Activated naive CD8-positive, alpha-beta T cell treated with anti-CD3 and anti-CD28 coated beads for 36 hours (primary cell): ENCODE measurements at regions not wholly inside any gene's neighbourhood (a gene's known extent, or its start where the extent isn't known, plus 50 kb on each side); places are given as distances from the start of the nearest gene placed in this dataset.
"Not testable (repeated sequence)": the region's sequence is repeated elsewhere in the genome, so short reads cannot be mapped to it uniquely, and the experiment has no call there.

ENCODE experiments used
- DNase-seq: peaks from one replicate; pipeline ENCODE4 v3.0.0; 2021
- H3K27ac Mint-ChIP-seq: one replicate; pipeline ENCODE4 v1.8.0; 2022; ENCODE audit warnings: mild to moderate bottlenecking, moderate library complexity, mixed read lengths
- H3K27me3 Mint-ChIP-seq: one replicate; pipeline ENCODE4 v1.8.0; 2022; ENCODE audit warnings: mild to moderate bottlenecking, mixed read lengths
- H3K36me3 Mint-ChIP-seq: one replicate; pipeline ENCODE4 v1.8.0; 2021; ENCODE audit warnings: mild to moderate bottlenecking, mixed read lengths
- H3K4me1 Mint-ChIP-seq: one replicate; pipeline ENCODE4 v1.8.0; 2021; ENCODE audit warnings: mixed read lengths
- H3K4me3 Mint-ChIP-seq: one replicate; pipeline ENCODE4 v1.8.0; 2022; ENCODE audit warnings: mild to moderate bottlenecking, moderate library complexity, mixed read lengths
- H3K9me3 Mint-ChIP-seq: one replicate; pipeline ENCODE4 v1.8.0; 2022; ENCODE audit warnings: mixed read lengths

DNA sequence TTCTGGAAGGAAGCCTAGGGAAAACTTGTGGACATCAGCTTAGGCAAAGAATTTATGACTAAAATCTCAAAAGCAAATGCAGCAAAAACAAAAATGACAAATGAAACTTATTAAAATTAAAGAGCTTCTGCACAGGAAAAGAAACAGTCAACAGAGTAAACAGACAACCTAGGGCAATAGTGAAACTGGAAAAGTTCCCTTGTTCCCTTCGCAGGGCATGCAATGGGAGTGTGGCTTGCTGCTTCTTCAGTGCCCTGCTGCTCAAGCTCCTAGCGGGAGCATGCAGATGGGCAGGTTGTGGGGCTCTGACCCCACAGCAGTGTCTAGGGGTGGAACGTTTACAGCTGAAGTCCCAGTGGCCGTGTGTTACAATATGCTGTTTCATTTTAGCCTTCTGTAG is 1797.4 kb downstream of the NCAM2 start:
- no peak overlapping the region for H3K4me3 Mint-ChIP-seq
- no peak for DNase-seq
- no peak overlapping the region for H3K27ac Mint-ChIP-seq
- no peaks in the 10 kb centered on the region for H3K36me3 Mint-ChIP-seq
- no peaks in the 10 kb centered on the region for H3K27me3 Mint-ChIP-seq
- no peaks in the 10 kb centered on the region for H3K4me1 Mint-ChIP-seq
- no peaks in the 10 kb centered on the region for H3K9me3 Mint-ChIP-seq

DNA sequence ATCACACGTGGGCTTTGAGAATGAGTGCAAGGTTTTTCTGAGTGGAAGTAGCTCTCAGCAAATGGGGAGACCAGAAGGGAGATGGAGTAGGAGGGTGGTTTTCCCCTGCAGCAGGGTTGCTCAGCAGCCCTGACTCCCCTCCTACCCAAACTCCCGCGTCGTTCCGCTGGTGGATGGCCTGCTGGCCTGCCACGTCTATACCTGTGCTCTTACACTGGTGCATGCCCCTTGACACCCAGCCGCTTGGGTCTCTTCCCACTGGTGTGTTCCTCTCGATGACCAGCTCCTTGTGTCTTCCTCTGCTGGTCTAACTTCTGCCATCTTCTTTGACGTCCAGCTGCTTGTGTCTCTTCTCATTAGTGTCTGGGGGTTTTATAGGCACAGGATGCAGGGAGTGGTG is 1797.9 kb downstream of the NCAM2 start:
- Mint-ChIP-seq H3K27ac (no peak overlapping the region), H3K4me1 (no peaks in the 10 kb centered on the region), H3K36me3 (no peaks in the 10 kb centered on the region), H3K9me3 (no peaks in the 10 kb centered on the region), H3K4me3 (no peak overlapping the region), H3K27me3 (no peaks in the 10 kb centered on the region)
- DNase-seq: no peak

DNA sequence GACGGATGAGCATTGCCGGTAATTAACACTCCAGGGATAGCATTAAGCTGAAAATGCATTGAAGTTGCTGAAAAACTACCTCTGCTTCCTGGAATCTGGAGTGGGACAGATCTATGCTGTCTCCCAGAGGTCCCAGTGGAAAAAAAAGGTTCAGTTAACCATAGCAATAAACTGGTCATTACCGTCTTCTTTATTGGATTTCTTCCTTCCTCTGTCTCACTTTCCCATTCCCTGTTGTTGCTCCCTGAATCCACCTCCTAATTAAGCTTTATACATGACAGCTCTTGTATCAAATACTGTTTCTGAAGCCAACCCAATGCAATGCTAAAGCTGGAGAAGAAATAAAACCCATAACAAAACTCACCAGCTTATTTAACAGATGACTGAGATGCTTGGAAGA is 1805.9 kb downstream of the NCAM2 start:
- Mint-ChIP-seq H3K4me3 (no peak overlapping the region), H3K36me3 (no peaks in the 10 kb centered on the region), H3K27ac (no peak overlapping the region), H3K27me3 (peaks cover 3% of the 10 kb centered on the region), H3K9me3 (no peaks in the 10 kb centered on the region), H3K4me1 (no peaks in the 10 kb centered on the region)
- no peak for DNase-seq

DNA sequence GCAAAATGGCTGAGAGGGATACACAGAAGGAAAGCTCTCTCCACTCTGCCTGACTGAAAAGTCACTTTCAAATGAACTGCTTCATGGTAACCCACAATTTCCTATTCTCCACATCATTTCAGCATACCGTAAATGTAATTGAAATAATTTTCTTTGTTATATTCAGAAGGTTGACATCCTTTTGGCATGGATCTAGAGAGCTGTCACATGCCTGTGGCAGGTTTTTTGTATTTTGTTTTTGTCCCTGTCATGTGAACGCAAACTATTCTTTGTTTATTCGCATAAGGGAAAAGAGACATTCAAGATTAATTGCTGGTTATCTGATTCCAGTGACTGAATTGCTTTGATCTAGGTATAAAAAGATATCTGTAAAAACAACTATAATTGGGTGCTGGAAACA is 1808.1 kb downstream of the NCAM2 start:
- Mint-ChIP-seq H3K4me1 (no peaks in the 10 kb centered on the region), H3K27ac (no peak overlapping the region), H3K4me3 (no peak overlapping the region), H3K36me3 (no peaks in the 10 kb centered on the region), H3K27me3 (peaks cover 3% of the 10 kb centered on the region), H3K9me3 (no peaks in the 10 kb centered on the region)
- no peak for DNase-seq

DNA sequence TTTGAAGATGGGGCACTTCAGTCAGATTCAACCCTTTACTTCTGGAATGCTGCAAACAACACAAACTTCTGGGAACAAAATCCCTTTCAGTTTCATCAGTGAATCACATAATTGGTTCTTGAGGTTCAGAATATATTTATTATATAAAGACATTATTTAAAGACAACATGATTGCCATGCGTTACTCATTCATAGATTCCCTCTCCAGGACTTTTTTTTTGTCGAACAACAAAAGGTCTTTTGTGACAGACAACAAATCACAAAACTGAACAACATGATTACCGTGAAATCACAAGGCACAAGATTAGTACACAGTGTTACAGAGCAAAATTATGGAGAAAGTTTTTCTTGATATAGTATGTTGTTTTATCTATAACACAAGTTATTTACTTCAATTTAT is 1815.0 kb downstream of the NCAM2 start:
- H3K27ac Mint-ChIP-seq: no peak overlapping the region
- no peak overlapping the region for H3K4me3 Mint-ChIP-seq
- no peaks in the 10 kb centered on the region for H3K9me3 Mint-ChIP-seq
- DNase-seq: no peak
- peaks cover 3% of the 10 kb centered on the region for H3K27me3 Mint-ChIP-seq
- no peaks in the 10 kb centered on the region for H3K36me3 Mint-ChIP-seq
- no peaks in the 10 kb centered on the region for H3K4me1 Mint-ChIP-seq

DNA sequence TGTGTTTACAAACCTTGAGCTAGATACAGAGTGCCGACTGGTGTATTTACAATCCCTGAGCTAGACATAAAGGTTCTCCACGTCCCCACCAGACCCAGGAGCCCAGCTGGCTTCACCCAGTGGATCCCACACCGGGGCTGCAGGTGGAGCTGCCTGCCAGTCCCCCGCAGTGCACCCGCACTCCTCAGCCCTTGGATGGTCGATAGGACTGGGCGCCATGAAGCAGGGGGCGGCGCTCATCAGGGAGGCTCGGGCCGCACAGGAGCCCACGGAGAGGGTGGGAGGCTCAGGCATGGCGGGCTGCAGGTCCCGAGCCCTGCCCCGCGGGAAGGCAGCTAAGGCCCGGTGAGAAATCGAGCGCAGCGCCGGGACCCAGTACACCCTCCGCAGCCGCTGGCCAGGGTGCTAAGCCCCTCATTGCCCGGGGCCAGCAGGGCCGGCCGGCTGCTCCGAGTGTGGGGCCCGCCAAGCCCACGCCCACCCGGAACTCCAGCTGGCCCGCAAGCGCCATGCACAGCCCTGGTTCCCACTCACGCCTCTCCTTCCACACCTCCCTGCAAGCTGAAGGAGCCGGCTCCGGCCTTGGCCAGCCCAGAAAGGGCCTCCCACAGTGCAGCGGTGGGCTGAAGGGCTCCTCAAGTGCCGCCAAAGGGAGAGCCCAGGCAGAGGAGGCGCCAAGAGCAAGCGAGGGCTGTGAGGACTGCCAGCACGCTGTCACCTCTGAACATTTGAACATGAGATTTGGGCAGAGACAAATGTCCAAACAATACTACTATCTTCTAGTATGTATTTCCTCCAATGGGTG is 1820.7 kb downstream of the NCAM2 start:
- not testable (repeated sequence) for DNase-seq, H3K4me1 Mint-ChIP-seq, H3K27ac Mint-ChIP-seq, H3K36me3 Mint-ChIP-seq, H3K27me3 Mint-ChIP-seq, H3K4me3 Mint-ChIP-seq, H3K9me3 Mint-ChIP-seq

DNA sequence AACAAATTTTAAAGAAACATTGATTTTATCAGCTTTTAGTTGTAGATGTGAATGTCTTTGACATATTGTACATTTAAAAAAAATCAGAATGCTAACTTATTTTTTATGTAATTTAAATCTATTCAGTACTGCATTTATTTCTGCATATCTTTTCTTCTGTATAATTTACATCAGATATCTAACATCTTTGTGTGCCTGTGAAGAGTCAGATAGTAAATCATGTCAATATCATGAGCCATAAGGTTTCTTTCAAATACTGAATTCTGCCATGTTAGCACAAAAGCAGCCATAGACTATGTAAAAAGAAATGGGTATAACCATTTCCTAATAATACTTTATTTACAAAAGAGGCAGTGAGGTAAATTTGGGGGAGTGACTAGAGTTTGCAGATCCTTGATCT is 1829.2 kb downstream of the NCAM2 start:
- peaks cover 14% of the 10 kb centered on the region for H3K9me3 Mint-ChIP-seq
- no peak overlapping the region for H3K27ac Mint-ChIP-seq
- no peak overlapping the region for H3K4me3 Mint-ChIP-seq
- H3K4me1 Mint-ChIP-seq: no peaks in the 10 kb centered on the region
- H3K27me3 Mint-ChIP-seq: no peaks in the 10 kb centered on the region
- H3K36me3 Mint-ChIP-seq: no peaks in the 10 kb centered on the region
- DNase-seq: no peak

DNA sequence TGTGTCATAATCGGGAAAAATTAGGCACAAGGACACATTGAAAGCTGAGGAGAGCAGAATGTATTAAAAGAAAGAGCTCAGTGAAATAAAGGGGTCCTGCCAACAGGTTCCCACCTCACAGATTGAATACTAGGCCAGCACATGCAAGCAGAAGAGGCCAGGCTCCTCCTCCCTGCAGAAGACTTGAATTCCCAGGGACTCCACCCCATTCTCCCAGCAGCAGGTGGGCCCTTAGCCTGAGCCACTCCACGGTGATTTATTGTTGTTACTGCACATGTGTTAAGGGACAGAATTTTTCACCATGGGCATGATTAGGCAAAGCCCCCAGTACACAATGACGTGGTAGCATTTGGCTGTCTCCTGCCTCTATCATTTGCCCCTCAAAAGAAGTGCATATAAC is 1844.7 kb downstream of the NCAM2 start:
- H3K9me3 Mint-ChIP-seq: peaks cover 6% of the 10 kb centered on the region
- DNase-seq: no peak
- H3K27ac Mint-ChIP-seq: no peak overlapping the region
- H3K4me3 Mint-ChIP-seq: no peak overlapping the region
- H3K27me3 Mint-ChIP-seq: no peaks in the 10 kb centered on the region
- H3K36me3 Mint-ChIP-seq: no peaks in the 10 kb centered on the region
- H3K4me1 Mint-ChIP-seq: no peaks in the 10 kb centered on the region

DNA sequence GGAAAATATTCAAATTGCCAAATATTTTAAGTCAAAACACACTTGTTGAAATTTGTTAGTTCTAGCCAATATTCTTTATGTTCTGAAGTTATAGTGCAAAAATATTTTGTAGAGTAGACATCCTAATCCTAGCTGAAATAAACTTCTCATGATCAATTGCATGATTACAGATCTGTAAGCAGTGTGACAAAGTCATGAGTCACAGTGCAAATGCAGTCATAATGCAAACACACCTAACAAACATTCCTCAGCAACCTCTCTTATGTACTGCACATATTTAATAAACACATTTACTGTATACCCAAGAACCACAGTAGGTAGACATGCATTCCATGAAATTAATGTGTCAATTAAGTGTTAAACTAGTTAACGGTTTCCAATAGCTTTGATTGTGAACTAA is 1857.4 kb downstream of the NCAM2 start:
- Mint-ChIP-seq H3K36me3 (no peaks in the 10 kb centered on the region), H3K27me3 (no peaks in the 10 kb centered on the region), H3K4me3 (no peak overlapping the region), H3K4me1 (no peaks in the 10 kb centered on the region), H3K27ac (no peak overlapping the region), H3K9me3 (no peaks in the 10 kb centered on the region)
- no peak for DNase-seq

DNA sequence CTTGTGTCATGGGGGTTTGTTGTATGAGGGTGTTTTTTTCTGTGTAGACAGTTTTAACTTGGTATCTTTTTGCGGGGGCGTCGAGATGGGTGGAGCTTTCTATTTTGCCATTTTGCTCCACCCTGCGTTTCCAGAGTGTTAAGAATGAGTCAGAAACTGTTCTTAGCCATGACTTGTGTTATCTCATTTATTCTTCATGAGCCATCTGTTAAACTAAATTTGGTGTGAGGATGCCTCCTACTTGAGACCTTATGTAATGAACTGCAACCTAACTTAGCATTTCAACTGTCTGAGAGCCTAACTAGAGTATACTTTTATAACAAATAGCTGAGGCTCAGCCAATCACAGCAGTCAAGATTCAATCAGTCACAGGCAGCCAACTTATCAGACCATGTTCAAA is 1873.5 kb downstream of the NCAM2 start:
- H3K27ac Mint-ChIP-seq: no peak overlapping the region
- H3K27me3 Mint-ChIP-seq: no peaks in the 10 kb centered on the region
- H3K36me3 Mint-ChIP-seq: no peaks in the 10 kb centered on the region
- H3K4me1 Mint-ChIP-seq: no peaks in the 10 kb centered on the region
- no peak for DNase-seq
- H3K4me3 Mint-ChIP-seq: no peak overlapping the region
- H3K9me3 Mint-ChIP-seq: no peaks in the 10 kb centered on the region

DNA sequence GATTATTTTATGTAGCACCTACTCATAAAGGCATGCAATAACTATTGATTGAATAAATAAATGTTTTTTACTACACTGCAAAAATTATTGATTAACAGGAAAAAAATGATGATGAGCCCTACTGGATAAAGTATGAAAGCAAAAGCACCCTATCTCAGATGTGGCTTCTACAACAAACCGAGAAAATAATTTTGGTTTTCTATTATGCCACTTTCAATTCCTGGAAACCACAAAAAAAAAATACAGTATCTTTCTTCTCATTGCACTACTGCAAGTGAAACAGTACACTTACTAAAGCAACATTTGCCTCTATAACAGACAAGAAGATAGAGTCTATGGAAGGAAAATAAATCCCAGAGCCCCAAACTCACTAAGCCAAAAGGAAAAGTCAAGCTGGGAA is 1882.4 kb downstream of the NCAM2 start:
- H3K36me3 Mint-ChIP-seq: no peaks in the 10 kb centered on the region
- no peaks in the 10 kb centered on the region for H3K27me3 Mint-ChIP-seq
- no peaks in the 10 kb centered on the region for H3K4me1 Mint-ChIP-seq
- H3K9me3 Mint-ChIP-seq: no peaks in the 10 kb centered on the region
- no peak for DNase-seq
- no peak overlapping the region for H3K4me3 Mint-ChIP-seq
- no peak overlapping the region for H3K27ac Mint-ChIP-seq

DNA sequence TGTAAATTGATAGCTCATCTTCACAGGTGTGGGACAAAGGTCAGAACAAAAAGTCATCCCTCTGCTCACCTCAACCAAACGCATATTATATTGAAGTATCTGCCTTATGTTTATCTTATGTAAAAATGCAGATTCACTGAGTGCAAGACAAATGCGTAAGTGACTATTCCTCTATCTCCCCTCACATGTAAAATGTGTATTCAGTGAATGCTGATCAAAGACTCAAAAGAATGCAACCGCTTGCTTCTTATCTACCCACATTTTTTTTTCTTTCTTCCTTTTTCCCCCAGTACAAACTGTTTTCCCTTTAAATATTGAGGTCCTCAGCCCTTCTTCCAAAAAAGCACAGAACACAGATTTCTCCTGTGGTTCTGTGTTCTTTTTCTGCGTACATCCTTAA is 1882.9 kb downstream of the NCAM2 start:
- no peak overlapping the region for H3K27ac Mint-ChIP-seq
- no peaks in the 10 kb centered on the region for H3K27me3 Mint-ChIP-seq
- no peaks in the 10 kb centered on the region for H3K36me3 Mint-ChIP-seq
- no peak overlapping the region for H3K4me3 Mint-ChIP-seq
- no peaks in the 10 kb centered on the region for H3K9me3 Mint-ChIP-seq
- H3K4me1 Mint-ChIP-seq: no peaks in the 10 kb centered on the region
- DNase-seq: no peak

DNA sequence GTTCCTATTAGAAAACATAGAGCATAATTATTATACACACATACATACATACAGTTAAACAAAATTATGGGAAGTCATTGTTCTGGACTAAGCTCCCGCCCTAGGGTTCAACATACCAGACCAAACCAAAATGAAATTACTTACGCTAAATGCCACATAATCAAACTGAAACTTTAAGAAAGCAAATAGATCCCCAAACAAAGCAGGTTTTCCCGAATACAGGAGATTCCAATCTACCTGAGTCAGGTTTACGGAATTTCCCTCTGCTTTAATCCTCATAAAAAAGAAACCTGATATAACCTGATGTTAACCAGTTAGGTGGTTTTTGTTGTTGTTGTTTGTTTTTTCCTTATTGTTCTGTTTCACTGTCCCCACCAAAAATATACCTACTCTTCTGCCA is 1886.9 kb downstream of the NCAM2 start:
- no peaks in the 10 kb centered on the region for H3K9me3 Mint-ChIP-seq
- no peaks in the 10 kb centered on the region for H3K36me3 Mint-ChIP-seq
- no peak overlapping the region for H3K4me3 Mint-ChIP-seq
- no peak for DNase-seq
- H3K27me3 Mint-ChIP-seq: no peaks in the 10 kb centered on the region
- H3K4me1 Mint-ChIP-seq: no peaks in the 10 kb centered on the region
- H3K27ac Mint-ChIP-seq: no peak overlapping the region

DNA sequence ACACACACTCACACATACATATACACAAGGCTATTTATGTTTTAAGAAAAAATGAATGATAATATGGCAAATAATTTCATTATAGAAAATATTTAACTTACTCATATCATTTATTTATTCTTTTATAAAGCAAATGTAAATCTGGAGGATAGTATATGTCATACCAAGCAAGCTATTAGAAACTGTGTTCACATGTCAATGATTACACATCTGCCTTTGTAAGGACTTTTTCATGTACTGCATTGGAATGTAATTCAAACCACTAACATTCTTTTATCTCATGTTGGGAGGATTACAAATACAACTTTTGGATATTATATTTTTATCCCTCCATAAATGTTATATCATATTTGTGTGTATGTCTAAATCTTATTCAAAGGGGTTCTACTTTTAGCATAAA is 1887.4 kb downstream of the NCAM2 start:
- Mint-ChIP-seq H3K27ac (no peak overlapping the region), H3K9me3 (no peaks in the 10 kb centered on the region), H3K27me3 (no peaks in the 10 kb centered on the region), H3K4me3 (no peak overlapping the region), H3K36me3 (no peaks in the 10 kb centered on the region), H3K4me1 (no peaks in the 10 kb centered on the region)
- no peak for DNase-seq

DNA sequence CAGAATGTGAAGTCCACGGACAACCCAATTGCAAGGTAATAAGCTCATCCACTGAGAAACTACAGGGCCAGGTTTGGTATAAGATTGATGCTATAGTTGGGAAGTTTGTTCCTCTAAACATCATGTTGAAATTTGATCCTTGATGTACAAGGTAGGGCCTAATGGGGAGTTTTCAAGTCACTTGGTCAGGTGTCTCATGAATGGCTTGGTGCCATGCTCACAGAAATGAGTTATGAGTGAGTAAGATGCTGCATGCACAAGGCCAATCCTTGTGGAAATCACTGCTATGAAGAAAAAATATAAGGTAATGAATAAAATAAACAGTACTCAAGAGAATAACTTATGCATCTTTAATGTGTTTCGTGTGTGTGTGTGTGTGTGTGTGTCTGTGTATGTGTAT is 1891.2 kb downstream of the NCAM2 start:
- no peak for DNase-seq
- Mint-ChIP-seq H3K4me3 (no peak overlapping the region), H3K27me3 (no peaks in the 10 kb centered on the region), H3K9me3 (no peaks in the 10 kb centered on the region), H3K36me3 (no peaks in the 10 kb centered on the region), H3K27ac (no peak overlapping the region), H3K4me1 (no peaks in the 10 kb centered on the region)

DNA sequence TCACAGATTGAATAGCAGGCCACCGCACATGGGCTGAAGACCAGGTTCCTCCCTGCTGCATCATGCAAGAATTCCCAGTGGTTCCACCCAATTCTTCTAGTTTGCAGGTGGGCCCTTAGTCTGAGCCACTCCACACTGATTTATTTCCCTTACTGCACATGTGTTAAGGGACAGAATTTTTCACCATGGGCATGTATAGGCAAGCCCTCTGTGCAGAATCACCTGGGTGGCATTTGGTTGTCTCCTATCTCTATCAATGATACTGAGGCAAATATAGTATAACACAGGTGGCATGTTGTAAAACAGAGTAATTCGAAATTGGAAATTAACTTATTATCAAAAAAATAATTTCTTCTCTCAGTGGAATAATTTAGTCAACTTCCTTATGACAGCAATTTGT is 1892.4 kb downstream of the NCAM2 start:
- Mint-ChIP-seq H3K27ac (no peak overlapping the region), H3K27me3 (no peaks in the 10 kb centered on the region), H3K36me3 (no peaks in the 10 kb centered on the region)

More for the DNA sequence above, 1892.4 kb downstream of the NCAM2 start:
- no peak for DNase-seq
- Mint-ChIP-seq H3K4me1 (no peaks in the 10 kb centered on the region), H3K4me3 (no peak overlapping the region), H3K9me3 (no peaks in the 10 kb centered on the region)
